ENCODE measurements at regions not wholly inside any gene's neighbourhood (a gene's known extent, or its start where the extent isn't known, plus 50 kb on each side); places are given as distances from the start of the nearest gene placed in this dataset.

DNA sequence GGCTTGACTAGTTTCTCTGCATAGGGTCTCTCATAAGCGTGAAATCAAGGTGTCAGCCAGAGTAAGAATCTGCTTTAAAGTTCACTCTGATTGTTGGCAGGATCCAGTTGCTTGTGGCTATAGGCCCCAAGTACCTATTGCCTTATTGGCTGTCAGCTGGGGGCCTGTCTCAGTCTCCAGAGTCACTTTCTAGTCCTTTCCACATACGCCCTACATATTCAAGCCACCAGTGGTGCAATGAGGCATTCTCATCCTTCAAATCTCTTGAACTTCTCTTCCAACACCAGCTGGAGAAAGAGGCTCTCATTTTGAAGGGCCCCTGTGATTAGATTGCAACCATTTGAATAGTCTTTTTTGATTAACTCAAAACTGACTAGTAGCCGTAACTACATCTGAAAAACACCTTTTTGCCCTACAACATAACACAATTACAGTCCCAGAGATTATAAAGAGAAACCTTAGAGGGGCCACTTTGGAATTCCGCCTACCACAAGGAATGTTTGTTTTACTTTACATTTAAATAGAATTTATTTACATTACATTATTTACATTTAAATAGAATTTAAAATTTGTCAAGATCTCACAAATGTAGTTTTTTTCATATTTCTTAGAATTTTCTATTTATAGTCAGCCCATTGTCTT lies 520.1 kb downstream of the DSC3 start:
- TF ChIP-seq GATA3 (IDR thresholded peaks at IDR 0.05; ENCODE audit: low read depth, low read length) (no peak), GATA2 (IDR thresholded peaks at IDR 0.05; ENCODE audit: low read depth, low read length) (no peak)

All from SH-SY5Y (cell line).